H7 (cell line): ENCODE measurements at regions not wholly inside any gene's neighbourhood (a gene's known extent, or its start where the extent isn't known, plus 50 kb on each side); places are given as distances from the start of the nearest gene placed in this dataset.
A peak's percentile ranks its signal among the peaks of the same experiment; 100 is the strongest.

ENCODE experiments used
- DNase-seq: peaks from one replicate; pipeline ENCODE4 v3.0.0; 2012
- H3K27me3 ChIP-seq: 2 replicates; pipeline ENCODE4 v1.6.0; 2011; ENCODE audit warnings: mild to moderate bottlenecking, low read length; ENCODE audit not compliant: control insufficient read depth, insufficient read depth
- H3K36me3 ChIP-seq: replicated peaks from 2 replicates; pipeline ENCODE4 v1.5.1; 2011; ENCODE audit warnings: low read length; ENCODE audit not compliant: control insufficient read depth, insufficient read depth
- H3K4me3 ChIP-seq: 2 replicates; pipeline ENCODE4 v1.5.1; 2011; ENCODE audit warnings: low read depth, mild to moderate bottlenecking, control low read depth, low read length, moderate library complexity; ENCODE audit not compliant: insufficient read depth

DNA sequence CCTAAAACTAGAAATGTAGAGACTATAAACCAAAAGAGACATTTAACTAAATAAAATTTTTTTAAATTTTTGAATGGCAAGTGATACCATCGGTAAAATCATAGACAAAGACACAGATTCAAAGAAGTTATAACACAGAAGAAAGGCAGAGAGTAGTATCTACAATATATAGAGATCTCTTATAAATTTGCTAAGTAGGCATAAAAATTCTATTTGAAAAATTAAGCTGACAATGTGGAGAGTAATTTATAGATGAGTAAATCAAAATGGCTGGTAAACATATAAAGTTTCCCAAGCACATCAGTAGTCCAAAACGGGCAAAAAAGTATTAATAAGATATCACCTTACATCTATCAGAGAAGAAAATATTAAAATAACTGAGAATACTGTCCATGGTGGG lies 1061.0 kb downstream of the ADGRL2 start:
- Histone ChIP-seq H3K27me3 (no peaks in the 10 kb centered on the region), H3K4me3 (no peak overlapping the region), H3K36me3 (no peaks in the 10 kb centered on the region)
- DNase-seq = no peak

- Histone ChIP-seq H3K4me3 (no peak overlapping the region), H3K27me3 (no peaks in the 10 kb centered on the region), H3K36me3 (no peaks in the 10 kb centered on the region)
- DNase-seq = no peak
Measured at GRCh38 chr1:82858031-82858430, 1057.3 kb downstream of the ADGRL2 start.

- Histone ChIP-seq H3K27me3 (no peaks in the 10 kb centered on the region), H3K36me3 (no peaks in the 10 kb centered on the region)
- no peak for DNase-seq
Measured at GRCh38 chr1:82849460-82849859, 1048.7 kb downstream of the ADGRL2 start.

GRCh38 chr1:82848043-82848442 lies 1047.3 kb downstream of the ADGRL2 start:
- H3K36me3 ChIP-seq = no peaks in the 10 kb centered on the region
- no peak overlapping the region for H3K4me3 ChIP-seq
- H3K27me3 ChIP-seq = no peaks in the 10 kb centered on the region
- peak; percentile 9 for DNase-seq

More at GRCh38 chr1:82849460-82849859, 1048.7 kb downstream of the ADGRL2 start:
- H3K4me3 ChIP-seq = no peak overlapping the region

DNA sequence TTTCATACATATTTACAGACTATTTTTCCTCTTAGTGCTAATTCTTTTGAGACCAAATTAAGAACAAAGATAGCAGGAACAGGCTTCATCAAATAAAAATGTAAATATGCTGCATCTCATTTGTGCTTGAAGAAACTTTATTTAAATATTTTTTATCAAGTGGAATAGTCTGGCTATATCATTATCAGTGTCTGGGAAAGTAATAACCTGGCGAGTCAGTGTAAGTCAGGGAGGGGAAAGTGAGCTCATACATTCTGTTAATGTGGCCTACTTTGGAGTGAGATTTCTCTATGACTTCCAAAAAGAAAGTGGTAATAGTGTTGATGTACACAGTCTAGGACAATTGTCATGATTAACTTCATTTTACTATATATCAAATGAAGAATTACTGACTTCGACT lies 1045.1 kb downstream of the ADGRL2 start:
- DNase-seq = no peak
- H3K27me3 ChIP-seq = no peaks in the 10 kb centered on the region
- no peaks in the 10 kb centered on the region for H3K36me3 ChIP-seq
- H3K4me3 ChIP-seq = no peak overlapping the region

- Histone ChIP-seq H3K27me3 (no peaks in the 10 kb centered on the region), H3K4me3 (no peak overlapping the region), H3K36me3 (no peaks in the 10 kb centered on the region)
- no peak for DNase-seq
Measured at GRCh38 chr1:82844911-82845827, 1044.4 kb downstream of the ADGRL2 start.

DNA sequence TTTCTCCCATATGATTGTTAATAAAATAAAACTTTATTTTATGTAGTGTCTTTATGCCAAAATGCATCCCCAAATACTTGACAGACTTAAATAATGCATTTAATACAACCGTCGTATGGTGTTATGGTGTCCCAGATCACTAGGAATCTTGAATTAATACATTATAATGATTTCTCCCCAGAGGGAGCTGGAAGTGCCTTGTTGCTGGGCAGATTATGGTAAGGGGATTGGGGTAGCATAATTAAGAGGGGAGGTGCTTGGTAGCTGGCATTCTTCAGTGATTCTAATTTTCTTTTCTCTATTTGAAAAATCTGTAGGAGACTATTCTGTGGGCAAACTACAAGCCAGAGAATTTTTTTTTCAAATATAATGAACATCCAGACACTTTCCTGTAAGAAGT lies 1043.7 kb downstream of the ADGRL2 start:
- DNase-seq = no peak
- H3K27me3 ChIP-seq = no peaks in the 10 kb centered on the region
- H3K36me3 ChIP-seq = no peaks in the 10 kb centered on the region
- no peak overlapping the region for H3K4me3 ChIP-seq

DNA sequence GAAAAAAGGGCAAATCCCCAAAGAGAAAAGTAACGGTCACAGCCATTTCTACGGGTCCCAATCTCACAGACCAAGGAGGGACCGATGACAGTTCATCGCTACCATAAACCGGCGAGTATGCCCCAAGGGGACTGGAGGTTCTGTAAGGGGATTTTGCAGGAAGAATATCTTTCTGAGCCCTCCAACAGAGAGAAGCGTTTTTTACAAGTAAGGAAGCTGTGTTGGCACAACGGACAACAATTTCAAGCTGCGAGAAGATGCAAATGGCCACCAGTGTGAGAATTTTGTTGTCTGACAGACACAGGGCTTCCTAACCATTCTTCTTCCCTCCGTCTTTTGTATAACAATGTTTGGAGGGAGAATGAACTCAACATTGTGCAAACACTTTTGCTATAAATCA lies 1043.1 kb downstream of the ADGRL2 start:
- H3K27me3 ChIP-seq = no peaks in the 10 kb centered on the region

GRCh38 chr1:82840192-82840591 lies 1039.5 kb downstream of the ADGRL2 start:
- DNase-seq = no peak
- no peaks in the 10 kb centered on the region for H3K27me3 ChIP-seq

More for the DNA sequence above, 1043.1 kb downstream of the ADGRL2 start:
- no peak for DNase-seq
- H3K4me3 ChIP-seq = no peak overlapping the region
- H3K36me3 ChIP-seq = no peaks in the 10 kb centered on the region

DNA sequence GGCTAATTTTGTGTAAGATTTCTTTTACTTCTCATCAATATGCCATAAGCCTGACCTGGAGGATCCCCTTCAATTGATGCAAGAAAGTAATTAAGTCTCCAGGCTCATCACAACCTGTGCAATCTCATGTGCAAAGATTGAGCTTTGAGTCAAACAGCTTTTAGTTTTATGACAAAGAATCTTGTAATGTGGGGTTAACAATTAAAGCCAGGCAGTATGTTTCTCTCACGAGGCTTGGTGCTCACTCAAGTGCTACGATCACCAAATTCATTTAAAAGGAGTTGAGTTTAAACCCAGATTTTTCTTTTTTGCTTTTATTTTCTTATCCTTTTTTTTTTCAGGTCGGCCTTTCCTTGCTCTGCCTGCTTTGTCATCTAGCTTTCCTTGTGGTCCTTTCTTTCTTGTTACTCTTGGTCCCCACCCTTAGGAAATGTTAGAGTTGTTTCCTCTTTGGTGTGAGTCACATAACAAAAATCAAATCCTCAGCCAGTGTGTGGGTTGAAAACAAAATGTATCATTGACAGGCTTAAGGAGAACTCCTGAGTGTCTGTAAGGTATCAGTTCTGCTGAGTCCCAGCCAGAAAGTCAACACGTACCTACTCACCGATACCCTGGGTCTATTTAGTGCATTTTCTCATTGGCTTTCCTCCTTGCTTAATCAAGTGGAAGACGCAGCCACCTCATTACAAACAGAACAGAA lies 1037.2 kb downstream of the ADGRL2 start:
- Histone ChIP-seq H3K4me3 (no peak overlapping the region), H3K36me3 (no peaks in the 10 kb centered on the region), H3K27me3 (no peaks in the 10 kb centered on the region)
- no peak for DNase-seq

More at GRCh38 chr1:82840192-82840591, 1039.5 kb downstream of the ADGRL2 start:
- Histone ChIP-seq H3K36me3 (no peaks in the 10 kb centered on the region), H3K4me3 (no peak overlapping the region)

GRCh38 chr1:82836973-82837680 lies 1036.4 kb downstream of the ADGRL2 start:
- H3K36me3 ChIP-seq = no peaks in the 10 kb centered on the region
- no peaks in the 10 kb centered on the region for H3K27me3 ChIP-seq
- no peak overlapping the region for H3K4me3 ChIP-seq
- DNase-seq = no peak

DNA sequence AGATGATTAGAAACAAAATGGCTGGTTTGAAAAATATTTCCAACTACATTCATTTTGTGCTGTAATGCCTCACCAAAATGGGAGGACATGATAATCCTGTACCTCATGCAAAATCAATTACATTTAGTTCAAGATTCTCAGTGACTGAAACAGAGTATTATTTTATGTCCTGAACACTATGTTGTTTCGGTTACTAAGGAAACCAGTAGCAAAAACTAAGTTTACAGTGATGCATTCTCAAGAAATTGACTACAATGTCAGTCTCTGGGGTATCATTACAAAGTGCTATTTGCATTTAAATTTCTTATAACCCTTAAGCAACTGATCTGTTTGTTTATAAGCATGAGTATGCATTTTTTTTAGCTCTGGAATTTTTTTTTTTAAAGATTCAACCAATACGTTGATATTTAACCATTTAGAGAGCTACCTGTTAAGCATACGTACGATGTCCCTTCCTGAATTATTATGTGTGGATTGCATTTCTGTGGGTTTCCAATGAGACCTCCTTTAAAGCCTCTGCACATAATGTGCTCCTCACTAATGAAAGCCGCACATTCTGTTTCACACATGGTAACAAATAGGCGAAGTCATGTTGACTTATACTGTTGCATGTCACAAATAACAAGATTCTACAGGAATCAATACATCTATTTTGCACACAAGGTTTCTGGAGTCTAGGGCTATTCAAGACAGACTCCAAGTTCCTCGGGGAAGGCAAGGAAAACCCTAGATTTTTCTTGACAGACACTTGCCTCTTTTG lies 1035.7 kb downstream of the ADGRL2 start:
- Histone ChIP-seq H3K27me3 (no peaks in the 10 kb centered on the region), H3K36me3 (no peaks in the 10 kb centered on the region), H3K4me3 (no peak overlapping the region)
- no peak for DNase-seq

- Histone ChIP-seq H3K4me3 (no peak overlapping the region), H3K36me3 (no peaks in the 10 kb centered on the region), H3K27me3 (no peaks in the 10 kb centered on the region)
- no peak for DNase-seq
Measured at GRCh38 chr1:82830690-82831380, 1030.1 kb downstream of the ADGRL2 start.

GRCh38 chr1:82829527-82829926 lies 1028.8 kb downstream of the ADGRL2 start:
- Histone ChIP-seq H3K27me3 (no peaks in the 10 kb centered on the region), H3K36me3 (no peaks in the 10 kb centered on the region)

More at GRCh38 chr1:82829527-82829926, 1028.8 kb downstream of the ADGRL2 start:
- DNase-seq = no peak
- no peak overlapping the region for H3K4me3 ChIP-seq
